PFSK-1 (cell line): ENCODE measurements at regions not wholly inside any gene's neighbourhood (a gene's known extent, or its start where the extent isn't known, plus 50 kb on each side); places are given as distances from the start of the nearest gene placed in this dataset.

Source experiments
- REST ChIP-seq, 2 experiments: IDR thresholded peaks; 2 replicates each; pipeline versions ENCODE4 v1.6.1 to v1.8.0; 2011 to 2012; ENCODE audit warnings: low read depth in 2 of 2, low read length in 2 of 2, control low read depth in 1 of 2, inconsistent platforms in 1 of 2, mild to moderate bottlenecking in 1 of 2, moderate library complexity in 1 of 2; ENCODE audit not compliant: insufficient read depth in 1 of 2
- SIN3A ChIP-seq: IDR thresholded peaks from 2 replicates; pipeline ENCODE4 v1.6.1; 2012; ENCODE audit warnings: mild to moderate bottlenecking, low read length, moderate library complexity, borderline replicate concordance; ENCODE audit not compliant: insufficient read depth
- TAF1 ChIP-seq: IDR thresholded peaks from 2 replicates; pipeline ENCODE4 v1.6.1; 2012; ENCODE audit warnings: low read length, control low read depth, borderline replicate concordance; ENCODE audit not compliant: insufficient read depth

DNA sequence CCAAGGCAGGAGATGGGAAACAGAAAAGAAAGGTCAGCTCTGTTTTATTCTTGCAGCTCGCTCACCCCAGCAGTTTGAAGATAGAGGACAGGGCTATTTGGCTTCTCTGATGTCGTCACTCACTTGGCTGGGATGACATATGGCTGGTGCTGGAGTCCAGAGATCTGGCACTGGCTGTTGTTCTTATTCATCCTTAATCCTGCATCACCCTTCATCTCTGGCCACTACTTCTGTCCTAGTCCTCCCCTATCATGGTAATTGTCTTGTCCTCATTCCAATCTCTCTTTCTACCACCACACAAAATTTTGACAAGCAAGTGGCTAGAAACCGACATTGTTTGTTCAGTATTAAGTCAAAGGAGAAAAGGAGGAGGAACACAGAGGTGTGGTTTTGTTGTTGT lies 103.8 kb upstream of the PDE4B start:
- TF ChIP-seq TAF1 (no peak), REST (IDR thresholded peaks at IDR 0.05; ENCODE audit: insufficient read depth in 1 of 2, low read depth in 2 of 2, low read length in 2 of 2) (no peak), SIN3A (no peak)
